Coronary artery (tissue), 2 donors: ENCODE measurements at regions not wholly inside any gene's neighbourhood (a gene's known extent, or its start where the extent isn't known, plus 50 kb on each side); places are given as distances from the start of the nearest gene placed in this dataset.
A peak's percentile ranks its signal among the peaks of the same experiment; 100 is the strongest.

ENCODE experiments used
- DNase-seq: peaks from one replicate; pipeline ENCODE4 v3.0.0-alpha.2; 2017; ENCODE audit warnings: low spot score
- H3K27ac ChIP-seq, 2 donors: fragments of 200-600 bp; sonication (generic); one replicate each; pipeline ENCODE4 v1.5.1; 2016 to 2019
- H3K4me3 ChIP-seq: fragments of 200-600 bp; sonication (generic); 2 replicates; pipeline ENCODE4 v1.5.1; 2016; ENCODE audit warnings: mild to moderate bottlenecking, moderate library complexity
- TF ChIP-seq, protein P1 (sequence below): fragments of 200-600 bp; sonication (generic); IDR thresholded peaks from one replicate; pipeline ENCODE4 v1.5.1; 2019; ENCODE audit warnings: antibody characterized with exemption

DNA sequence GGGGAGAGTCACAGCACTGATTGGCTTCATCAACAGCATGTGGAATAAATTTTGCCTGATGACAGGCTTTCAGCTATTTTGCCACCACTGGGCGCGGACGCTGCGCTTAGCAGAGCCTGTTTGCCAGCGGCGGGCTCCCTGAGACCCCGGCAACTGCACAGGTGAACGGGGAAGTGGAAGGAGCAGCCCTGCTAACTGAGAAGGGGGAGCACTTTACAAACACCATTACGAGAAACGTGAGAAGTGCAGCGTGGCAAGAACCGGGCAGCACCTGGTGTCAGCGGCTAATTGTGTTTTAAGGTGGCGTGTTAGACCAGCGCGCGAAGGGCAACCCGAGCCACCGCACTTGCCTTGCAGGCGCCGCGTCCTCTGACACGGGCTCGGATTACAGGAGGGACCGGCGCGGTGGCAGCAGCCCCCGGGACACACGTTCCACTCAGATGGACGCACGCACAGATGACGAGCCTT lies 307.8 kb upstream of the ARRDC4 start:
- no peak overlapping the region for H3K27ac ChIP-seq
- TF ChIP-seq, protein P1, sequence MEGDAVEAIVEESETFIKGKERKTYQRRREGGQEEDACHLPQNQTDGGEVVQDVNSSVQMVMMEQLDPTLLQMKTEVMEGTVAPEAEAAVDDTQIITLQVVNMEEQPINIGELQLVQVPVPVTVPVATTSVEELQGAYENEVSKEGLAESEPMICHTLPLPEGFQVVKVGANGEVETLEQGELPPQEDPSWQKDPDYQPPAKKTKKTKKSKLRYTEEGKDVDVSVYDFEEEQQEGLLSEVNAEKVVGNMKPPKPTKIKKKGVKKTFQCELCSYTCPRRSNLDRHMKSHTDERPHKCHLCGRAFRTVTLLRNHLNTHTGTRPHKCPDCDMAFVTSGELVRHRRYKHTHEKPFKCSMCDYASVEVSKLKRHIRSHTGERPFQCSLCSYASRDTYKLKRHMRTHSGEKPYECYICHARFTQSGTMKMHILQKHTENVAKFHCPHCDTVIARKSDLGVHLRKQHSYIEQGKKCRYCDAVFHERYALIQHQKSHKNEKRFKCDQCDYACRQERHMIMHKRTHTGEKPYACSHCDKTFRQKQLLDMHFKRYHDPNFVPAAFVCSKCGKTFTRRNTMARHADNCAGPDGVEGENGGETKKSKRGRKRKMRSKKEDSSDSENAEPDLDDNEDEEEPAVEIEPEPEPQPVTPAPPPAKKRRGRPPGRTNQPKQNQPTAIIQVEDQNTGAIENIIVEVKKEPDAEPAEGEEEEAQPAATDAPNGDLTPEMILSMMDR, result no peak
- DNase-seq, result no peak

DNA sequence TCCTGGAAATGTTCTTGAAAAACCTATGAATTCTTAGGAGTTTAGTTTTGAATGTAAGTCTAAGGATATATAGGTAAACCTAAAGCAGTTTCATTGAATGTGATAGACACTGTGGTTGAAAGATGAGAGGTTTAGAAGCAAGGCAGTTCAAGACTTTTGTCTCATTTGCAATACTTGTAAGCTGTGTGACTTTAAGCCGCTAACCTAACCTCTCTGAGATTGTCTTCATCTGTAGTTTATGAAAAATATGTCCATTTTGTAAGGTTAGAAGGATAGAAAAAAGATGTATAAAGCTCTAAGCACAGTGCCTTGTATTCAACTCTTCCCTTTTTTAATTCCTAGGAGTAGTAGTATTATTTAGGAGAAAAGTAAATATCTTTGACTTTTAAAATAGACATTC lies 306.6 kb upstream of the ARRDC4 start:
- DNase-seq, result no peak
- no peak overlapping the region for H3K4me3 ChIP-seq
- TF ChIP-seq, protein P1, result no peak
- no peak overlapping the region for H3K27ac ChIP-seq

More for the DNA sequence above, 307.8 kb upstream of the ARRDC4 start:
- H3K4me3 ChIP-seq, result peak overlapping the region; percentile 54

- TF ChIP-seq, protein P1, result no peak
- no peak for DNase-seq
- Histone ChIP-seq H3K27ac (no peak overlapping the region), H3K4me3 (no peak overlapping the region)
These were observed 305.9 kb upstream of the ARRDC4 start for GRCh38 chr15:97654481-97655076.

GRCh38 chr15:97661796-97662195 lies 298.7 kb upstream of the ARRDC4 start:
- H3K4me3 ChIP-seq, result no peak overlapping the region
- DNase-seq, result no peak
- no peak overlapping the region for H3K27ac ChIP-seq
- TF ChIP-seq, protein P1, result no peak

- DNase-seq, result no peak
- no peak overlapping the region for H3K27ac ChIP-seq
- H3K4me3 ChIP-seq, result no peak overlapping the region
- TF ChIP-seq, protein P1, result no peak
These were observed 287.9 kb upstream of the ARRDC4 start for GRCh38 chr15:97672586-97672985.

GRCh38 chr15:97678656-97679055 lies 281.8 kb upstream of the ARRDC4 start:
- TF ChIP-seq, protein P1, result no peak
- no peak for DNase-seq
- no peak overlapping the region for H3K27ac ChIP-seq
- H3K4me3 ChIP-seq, result no peak overlapping the region

DNA sequence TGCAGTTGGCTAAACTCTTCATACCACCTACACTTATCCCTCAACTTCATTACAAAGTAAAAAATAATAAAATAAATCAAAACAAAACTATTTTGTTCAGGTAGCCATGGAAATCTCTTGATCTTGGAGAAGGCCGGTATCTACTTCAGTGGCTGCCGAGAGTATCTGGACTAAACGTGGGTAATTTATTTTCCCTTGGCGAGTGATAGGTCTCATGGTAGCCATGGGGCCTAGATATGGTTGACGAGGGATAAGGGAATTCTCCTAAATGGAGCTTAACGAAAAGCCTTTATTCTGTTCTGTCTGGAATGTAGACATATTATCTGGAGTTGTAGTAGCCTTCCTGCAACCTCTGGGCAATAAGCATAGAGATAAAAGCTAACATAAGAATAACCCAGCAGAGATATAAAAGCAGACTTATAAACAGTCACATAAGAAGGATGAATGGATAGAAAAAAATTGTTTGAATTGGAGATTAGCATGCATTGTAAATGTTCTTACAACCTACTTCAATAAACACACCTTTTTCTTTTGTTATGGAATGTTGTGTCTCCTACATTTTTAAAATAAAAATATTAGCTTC lies 281.3 kb upstream of the ARRDC4 start:
- no peak for DNase-seq
- no peak overlapping the region for H3K27ac ChIP-seq
- H3K4me3 ChIP-seq, result no peak overlapping the region
- TF ChIP-seq, protein P1, result no peak
